Brain microvascular endothelial cell (primary cell): ENCODE measurements at regions not wholly inside any gene's neighbourhood (a gene's known extent, or its start where the extent isn't known, plus 50 kb on each side); places are given as distances from the start of the nearest gene placed in this dataset.

Experiments
- DNase-seq: peaks from one replicate; pipeline ENCODE4 v3.0.0-alpha.2; 2020
- H3K27ac ChIP-seq: fragments of 250-450 bp; sonication (Bioruptor Pico); 2 replicates; pipeline ENCODE4 v1.5.1; 2020; ENCODE audit warnings: mild to moderate bottlenecking, moderate library complexity
- H3K27me3 ChIP-seq: fragments of 250-450 bp; sonication (Bioruptor Pico); replicated peaks from 2 replicates; pipeline ENCODE4 v1.5.1; 2020; ENCODE audit warnings: mild to moderate bottlenecking
- H3K36me3 ChIP-seq: fragments of 250-450 bp; sonication (Bioruptor Pico); replicated peaks from 2 replicates; pipeline ENCODE4 v1.5.1; 2020; ENCODE audit warnings: mild to moderate bottlenecking
- H3K4me3 ChIP-seq: 2 replicates; pipeline ENCODE4 v1.5.1; 2011; ENCODE audit warnings: low read depth, mild to moderate bottlenecking, control low read depth, low read length, moderate library complexity
- CTCF ChIP-seq: IDR thresholded peaks from 2 replicates; pipeline ENCODE4 v1.5.1; 2011; ENCODE audit warnings: low read depth, mild to moderate bottlenecking, moderate library complexity, low read length, control low read depth, inconsistent platforms; ENCODE audit errors: missing control alignments
- in situ Hi-C: cut with HindIII; loops from 2 replicates; pipeline ENCODE4 v1.10.0; 2017; ENCODE audit warnings: low sequenced_read_pairs, low pct_ligation_motif_present

DNA sequence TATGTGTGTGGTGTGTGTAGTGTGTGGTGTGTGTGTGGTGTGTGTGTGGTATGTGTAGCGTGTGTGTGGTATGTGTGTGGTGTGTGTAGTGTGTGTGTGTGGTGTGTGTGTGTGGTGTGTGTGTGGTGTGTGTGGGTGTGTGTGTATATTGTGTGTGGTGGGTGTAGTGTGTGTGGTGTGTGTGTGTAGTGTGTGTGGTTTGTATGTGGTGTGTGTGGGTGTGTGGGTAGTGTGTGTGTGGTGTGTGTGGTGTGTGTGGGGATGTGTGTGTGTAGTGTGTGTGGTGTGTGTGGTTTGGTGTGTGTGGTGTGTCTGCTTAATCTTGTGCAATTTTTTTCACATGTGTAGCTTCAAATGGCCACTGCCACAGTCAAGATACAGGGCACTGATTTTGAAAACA lies 94.5 kb downstream of the CPZ start:
- Histone ChIP-seq H3K27ac (no peak overlapping the region), H3K4me3 (no peak overlapping the region), H3K27me3 (peaks cover 3% of the 10 kb centered on the region), H3K36me3 (no peaks in the 10 kb centered on the region)
- TF ChIP-seq CTCF, result no peak
- in situ Hi-C loops, result no loop called here
- no peak for DNase-seq

DNA sequence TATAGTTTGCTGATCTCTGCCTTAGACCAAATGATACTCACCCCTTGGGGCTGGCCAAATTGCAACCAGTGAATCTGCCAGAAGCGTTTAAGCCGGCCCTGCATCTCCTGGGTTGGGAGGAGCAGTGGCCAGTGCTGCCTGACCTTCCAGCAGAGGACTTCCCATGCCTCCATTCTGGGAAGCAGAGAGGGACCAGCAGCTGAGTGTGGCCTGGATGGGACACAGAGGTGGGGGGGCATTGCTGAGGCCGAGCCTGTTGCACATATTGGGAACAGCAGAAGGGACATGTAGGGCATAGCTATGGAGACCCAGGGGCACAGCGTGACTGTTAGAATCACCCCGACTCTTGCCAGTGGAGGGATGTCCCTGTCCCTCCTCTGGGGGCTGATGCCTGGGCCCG lies 93.3 kb downstream of the CPZ start:
- Histone ChIP-seq H3K27me3 (peaks cover 3% of the 10 kb centered on the region), H3K4me3 (no peak overlapping the region), H3K36me3 (no peaks in the 10 kb centered on the region), H3K27ac (no peak overlapping the region)
- no peak for TF ChIP-seq CTCF
- in situ Hi-C loops, result no loop called here
- no peak for DNase-seq

- no peak for DNase-seq
- H3K4me3 ChIP-seq, result no peak overlapping the region
- peaks cover 3% of the 10 kb centered on the region for H3K27me3 ChIP-seq
- in situ Hi-C loops, result no loop called here
- no peaks in the 10 kb centered on the region for H3K36me3 ChIP-seq
- no peak overlapping the region for H3K27ac ChIP-seq
- no peak for TF ChIP-seq CTCF
Measured at GRCh38 chr4:8683462-8683861, 90.9 kb downstream of the CPZ start.

DNA sequence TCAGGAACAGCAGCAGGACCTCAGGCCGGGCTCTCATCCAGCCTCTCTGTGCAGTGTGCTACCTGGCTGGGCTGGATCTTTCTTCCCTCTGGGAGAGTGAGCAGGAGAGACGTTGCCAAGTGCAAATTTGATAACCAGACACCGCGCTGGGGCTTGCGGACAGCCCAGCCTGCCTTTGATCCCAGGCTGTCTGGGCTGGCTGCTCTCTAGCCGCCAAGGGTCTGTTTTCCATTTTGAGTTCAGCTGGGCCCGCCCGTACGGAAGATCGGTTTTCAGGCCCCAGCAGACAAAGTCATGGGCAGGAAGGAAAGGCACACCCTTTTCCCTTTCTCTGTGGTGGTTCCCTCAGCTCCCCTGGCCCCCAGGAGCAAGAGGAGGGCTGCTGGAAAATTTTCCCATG lies 90.2 kb downstream of the CPZ start:
- Histone ChIP-seq H3K36me3 (no peaks in the 10 kb centered on the region), H3K27ac (no peak overlapping the region), H3K4me3 (no peak overlapping the region), H3K27me3 (no peaks in the 10 kb centered on the region)
- TF ChIP-seq CTCF, result no peak
- no peak for DNase-seq
- in situ Hi-C loops, result no loop called here

DNA sequence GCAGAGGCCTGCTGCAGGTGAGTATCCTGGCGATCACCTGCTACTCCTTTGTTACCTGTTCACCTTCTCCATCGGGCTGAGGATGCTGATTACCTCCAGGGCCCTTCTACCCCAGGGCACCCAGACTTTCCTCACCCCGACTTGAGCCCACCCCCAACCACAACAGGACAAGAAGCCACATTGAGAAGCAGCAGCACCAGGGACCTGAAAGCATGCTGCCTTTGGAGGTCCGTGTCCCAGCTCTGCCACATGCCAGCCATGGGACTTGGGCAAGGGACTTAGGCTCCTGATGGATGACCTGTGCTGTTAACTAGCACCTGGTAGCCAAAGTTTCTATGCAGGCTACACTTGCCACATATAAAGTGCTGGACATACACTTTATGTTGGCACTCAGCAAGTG lies 89.7 kb downstream of the CPZ start:
- no peak for TF ChIP-seq CTCF
- no peaks in the 10 kb centered on the region for H3K27me3 ChIP-seq

GRCh38 chr4:8681391-8681790 lies 88.8 kb downstream of the CPZ start:
- in situ Hi-C loops, result no loop called here
- H3K4me3 ChIP-seq, result no peak overlapping the region
- no peaks in the 10 kb centered on the region for H3K36me3 ChIP-seq
- no peak for DNase-seq
- no peak overlapping the region for H3K27ac ChIP-seq
- H3K27me3 ChIP-seq, result no peaks in the 10 kb centered on the region
- TF ChIP-seq CTCF, result no peak

More for the DNA sequence above, 89.7 kb downstream of the CPZ start:
- Histone ChIP-seq H3K36me3 (no peaks in the 10 kb centered on the region), H3K27ac (no peak overlapping the region), H3K4me3 (no peak overlapping the region)
- no peak for DNase-seq
- in situ Hi-C loops, result no loop called here
